Pancreas (tissue), 10 donors: ENCODE measurements at regions not wholly inside any gene's neighbourhood (a gene's known extent, or its start where the extent isn't known, plus 50 kb on each side); places are given as distances from the start of the nearest gene placed in this dataset.

ENCODE experiments used
- ATAC-seq, 4 donors: fragments of 200-7000 bp; cut with Tn5 transposase; one replicate each; pipeline versions ENCODE4 v1.8.0 to v1.9.1; 2020; ENCODE audit warnings: mild to moderate bottlenecking in 4 of 4, moderate library complexity in 4 of 4
- DNase-seq, 6 donors: peaks; one replicate each; pipeline ENCODE4 v3.0.0-alpha.2; 2020
- FAIRE-seq: peaks from 2 replicates; lab custom pipeline; 2012; peaks lifted over from hg19 to GRCh38; lab: Jason Lieb, UNC
- H3K27ac ChIP-seq, 4 donors: fragments of 200-600 bp; sonication (generic); 1 replicate in 3 of 4; 2 replicates in 1 of 4; pipeline versions ENCODE4 v1.5.0 to v1.8.0; 2020
- H3K27me3 ChIP-seq, 4 donors: fragments of 200-600 bp; one replicate each; pipeline ENCODE4 v1.8.0; 2021
- H3K36me3 ChIP-seq, 3 donors: fragments of 200-600 bp; sonication (generic) in 1 of 3; one replicate each; pipeline versions ENCODE4 v1.5.0 to v1.8.0; 2020 to 2021
- H3K4me1 ChIP-seq, 3 donors: fragments of 200-600 bp; one replicate each; pipeline ENCODE4 v1.8.0; 2021
- H3K4me3 ChIP-seq, 4 donors: fragments of 200-600 bp; sonication (generic) in 2 of 4; one replicate each; pipeline versions ENCODE4 v1.5.0 to v1.8.0; 2020 to 2021
- H3K9me3 ChIP-seq, 4 donors: fragments of 200-600 bp; one replicate each; pipeline ENCODE4 v1.8.0; 2021
- CTCF ChIP-seq, 4 donors: fragments of 200-600 bp; sonication (generic) in 3 of 4; IDR thresholded peaks; one replicate each; pipeline versions ENCODE4 v1.5.0 to v1.8.0; 2021; ENCODE audit warnings: antibody characterized with exemption in 4 of 4
- WGBS, 2 donors: extraction: QIAGEN DNeasy Blood & Tissue Kit; methylation state at CpG; one replicate each; pipeline ENCODE4 v1.1.7; 2013; 5-methylcytosine and 5-hydroxymethylcytosine counted together
- intact Hi-C, 3 donors: fragments of 100-400 bp; cut with DNase I; formaldehyde crosslinking; loops; one replicate each; pipeline versions ENCODE4 v1.11.1 to v1.14.2; 2022
- donor health status: healthy with polysubstance abuse.
- donor health status: DM: no; HTN: no; CAD: no; lungs with moderate emphysema.
- donor health status: DM: no; HTN: no; CAD: no.
- donor health status: control.
- donor health status: control.
- donor health status: Bipolar disorder and iron deficiency.
- donor health status: DM: yes; HTN: yes; CAD: no.
- donor health status: DM: no; HTN: no; CAD: no.
- donor health status: DM: no; HTN: no; CAD: no.
- donor health status: DM: yes; HTN: yes; CAD: no.

GRCh38 chrX:127112726-127113125 is 293.2 kb downstream of the PRR32 start:
- H3K27me3 ChIP-seq = no peaks in the 10 kb centered on the region
- intact Hi-C loops = no loop called here
- DNase-seq = no peak
- no peak overlapping the region for H3K27ac ChIP-seq
- no peaks in the 10 kb centered on the region for H3K36me3 ChIP-seq
- no peak overlapping the region for H3K4me3 ChIP-seq
- no peaks in the 10 kb centered on the region for H3K9me3 ChIP-seq
- WGBS, 2 donors = 26% methylated on average over 3 of the region's 3 CpGs
- no peak for TF ChIP-seq CTCF (IDR thresholded peaks at IDR 0.05)
- no peaks in the 10 kb centered on the region for H3K4me1 ChIP-seq
- no peak for ATAC-seq
- no peak for FAIRE-seq

GRCh38 chrX:127124871-127125270 is 305.3 kb downstream of the PRR32 start:
- FAIRE-seq (no peak), DNase-seq (no peak), ATAC-seq (no peak)
- no peak overlapping the region for H3K4me3 ChIP-seq
- H3K27me3 ChIP-seq = peaks cover 0 to 3% (median 0%) of the 10 kb centered on the region in 4 donors
- TF ChIP-seq CTCF (IDR thresholded peaks at IDR 0.05) = no peak
- H3K4me1 ChIP-seq = no peaks in the 10 kb centered on the region
- H3K36me3 ChIP-seq = no peaks in the 10 kb centered on the region
- no peaks in the 10 kb centered on the region for H3K9me3 ChIP-seq
- intact Hi-C loops = no loop called here
- H3K27ac ChIP-seq = no peak overlapping the region
- WGBS, 2 donors = 27 to 31% methylated on average over 2 of the region's 2 CpGs

- FAIRE-seq = no peak
These were observed 308.8 kb downstream of the PRR32 start for GRCh38 chrX:127128282-127128681.

GRCh38 chrX:127129510-127129909 is 310.0 kb downstream of the PRR32 start:
- intact Hi-C loops = no loop called here
- no peaks in the 10 kb centered on the region for H3K36me3 ChIP-seq
- FAIRE-seq = no peak
- H3K4me1 ChIP-seq = no peaks in the 10 kb centered on the region
- ATAC-seq = no peak
- TF ChIP-seq CTCF (IDR thresholded peaks at IDR 0.05) = no peak
- no peaks in the 10 kb centered on the region for H3K9me3 ChIP-seq
- H3K27me3 ChIP-seq = peaks cover 0 to 3% (median 0%) of the 10 kb centered on the region in 4 donors
- WGBS, 2 donors = 64 to 68% methylated on average over 2 of the region's 2 CpGs
- no peak for DNase-seq
- no peak overlapping the region for H3K27ac ChIP-seq
- H3K4me3 ChIP-seq = no peak overlapping the region

More at GRCh38 chrX:127128282-127128681, 308.8 kb downstream of the PRR32 start:
- intact Hi-C loops = no loop called here
- Histone ChIP-seq H3K36me3 (no peaks in the 10 kb centered on the region), H3K27ac (no peak overlapping the region), H3K27me3 (peaks cover 0 to 3% (median 0%) of the 10 kb centered on the region in 4 donors), H3K9me3 (no peaks in the 10 kb centered on the region), H3K4me1 (no peaks in the 10 kb centered on the region), H3K4me3 (no peak overlapping the region)
- 68 to 78% methylated on average over 5 of the region's 5 CpGs for WGBS, 2 donors
- ATAC-seq (no peak), DNase-seq (no peak)
- TF ChIP-seq CTCF (IDR thresholded peaks at IDR 0.05) = no peak

- Histone ChIP-seq H3K4me3 (no peak overlapping the region), H3K27ac (no peak overlapping the region), H3K27me3 (no peaks in the 10 kb centered on the region), H3K36me3 (no peaks in the 10 kb centered on the region), H3K4me1 (no peaks in the 10 kb centered on the region), H3K9me3 (no peaks in the 10 kb centered on the region)
- WGBS, 2 donors = 10 to 22% methylated on average over 1 of the region's 1 CpG
- DNase-seq (no peak), FAIRE-seq (no peak), ATAC-seq (no peak)
- TF ChIP-seq CTCF (IDR thresholded peaks at IDR 0.05) = no peak
- intact Hi-C loops = no loop called here
These were observed 318.7 kb downstream of the PRR32 start for GRCh38 chrX:127138218-127138617.
